Karpas-422 (cell line): ENCODE measurements at regions not wholly inside any gene's neighbourhood (a gene's known extent, or its start where the extent isn't known, plus 50 kb on each side); places are given as distances from the start of the nearest gene placed in this dataset.

Experiments
- DNase-seq: peaks from one replicate; pipeline ENCODE4 v3.0.0-alpha.2; 2015
- H2AFZ ChIP-seq: fragments of 200-600 bp; sonication (generic); 2 replicates; pipeline ENCODE4 v1.6.1; 2014; ENCODE audit warnings: antibody characterized with exemption, low read length, mixed read lengths
- H3K27ac ChIP-seq: fragments of 200-600 bp; sonication (generic); 2 replicates; pipeline ENCODE4 v1.5.1; 2014; ENCODE audit warnings: mild to moderate bottlenecking, low read length, moderate library complexity
- H3K27me3 ChIP-seq: fragments of 200-600 bp; sonication (generic); 2 replicates; pipeline ENCODE4 v1.6.1; 2014; ENCODE audit warnings: low read length, mixed read lengths
- H3K36me3 ChIP-seq: fragments of 200-600 bp; sonication (generic); 2 replicates; pipeline ENCODE4 v1.6.1; 2014; ENCODE audit warnings: low read length, mixed read lengths; ENCODE audit not compliant: insufficient read depth
- H3K4me1 ChIP-seq: fragments of 200-600 bp; sonication (generic); 2 replicates; pipeline ENCODE4 v1.6.1; 2014; ENCODE audit warnings: mild to moderate bottlenecking, low read length, mixed read lengths
- H3K4me2 ChIP-seq: fragments of 200-600 bp; sonication (generic); 2 replicates; pipeline ENCODE4 v1.6.1; 2014; ENCODE audit warnings: low read length, low read depth, mild to moderate bottlenecking; ENCODE audit not compliant: poor library complexity, severe bottlenecking
- H3K4me3 ChIP-seq: fragments of 200-600 bp; sonication (generic); 2 replicates; pipeline ENCODE4 v1.5.1; 2014; ENCODE audit warnings: mild to moderate bottlenecking, antibody characterized with exemption, low read length, mixed read lengths
- H3K79me2 ChIP-seq: fragments of 200-600 bp; sonication (generic); 2 replicates; pipeline ENCODE4 v1.6.1; 2014; ENCODE audit warnings: mild to moderate bottlenecking, low read length, mixed read lengths
- H3K9ac ChIP-seq: fragments of 200-600 bp; sonication (generic); 2 replicates; pipeline ENCODE4 v1.6.0; 2014; ENCODE audit warnings: low read length
- H3K9me2 ChIP-seq: fragments of 200-600 bp; sonication (generic), shearing (Covaris generic); replicated peaks from 2 replicates; pipeline ENCODE4 v1.6.0; 2014; ENCODE audit warnings: mild to moderate bottlenecking, low read length, moderate library complexity; ENCODE audit not compliant: insufficient read depth
- H3K9me3 ChIP-seq: fragments of 300-700, 200-600 bp; sonication (generic); 2 replicates; pipeline ENCODE4 v1.6.1; 2014; ENCODE audit warnings: low read length, mixed read lengths
- H4K20me1 ChIP-seq: fragments of 200-600 bp; sonication (generic); 2 replicates; pipeline ENCODE4 v1.6.1; 2014; ENCODE audit warnings: mild to moderate bottlenecking, antibody characterized with exemption, low read length, low read depth; ENCODE audit not compliant: insufficient read depth

GRCh38 chr19:28726533-28727479 lies 486.1 kb downstream of the UQCRFS1 start:
- Histone ChIP-seq H3K27ac (no peak overlapping the region), H3K9me2 (no peaks in the 10 kb centered on the region), H3K9ac (no peak overlapping the region), H3K4me3 (no peak overlapping the region), H3K27me3 (no peaks in the 10 kb centered on the region), H3K79me2 (no peaks in the 10 kb centered on the region), H4K20me1 (no peaks in the 10 kb centered on the region), H3K4me2 (no peak overlapping the region), H3K4me1 (no peaks in the 10 kb centered on the region), H2AFZ (no peak overlapping the region), H3K36me3 (no peaks in the 10 kb centered on the region), H3K9me3 (no peaks in the 10 kb centered on the region)
- DNase-seq: no peak

- Histone ChIP-seq H3K4me2 (no peak overlapping the region), H3K79me2 (no peaks in the 10 kb centered on the region), H3K4me1 (no peaks in the 10 kb centered on the region), H3K4me3 (no peak overlapping the region), H3K27me3 (no peaks in the 10 kb centered on the region), H2AFZ (no peak overlapping the region), H3K27ac (no peak overlapping the region), H4K20me1 (no peaks in the 10 kb centered on the region), H3K9me2 (no peaks in the 10 kb centered on the region), H3K9ac (no peak overlapping the region), H3K36me3 (no peaks in the 10 kb centered on the region), H3K9me3 (no peaks in the 10 kb centered on the region)
- no peak for DNase-seq
These were observed 494.0 kb downstream of the UQCRFS1 start for GRCh38 chr19:28718909-28719308.

- H3K79me2 ChIP-seq: no peaks in the 10 kb centered on the region
- no peak for DNase-seq
- H3K9ac ChIP-seq: no peak overlapping the region
- H3K36me3 ChIP-seq: no peaks in the 10 kb centered on the region
- H3K9me3 ChIP-seq: no peaks in the 10 kb centered on the region
- no peaks in the 10 kb centered on the region for H3K9me2 ChIP-seq
- H3K27ac ChIP-seq: no peak overlapping the region
- H3K4me2 ChIP-seq: no peak overlapping the region
- H3K4me1 ChIP-seq: no peaks in the 10 kb centered on the region
- H3K4me3 ChIP-seq: no peak overlapping the region
- H3K27me3 ChIP-seq: no peaks in the 10 kb centered on the region
- no peak overlapping the region for H2AFZ ChIP-seq
- no peaks in the 10 kb centered on the region for H4K20me1 ChIP-seq
These were observed 497.8 kb downstream of the UQCRFS1 start for GRCh38 chr19:28715157-28715556.

- Histone ChIP-seq H3K79me2 (no peaks in the 10 kb centered on the region), H3K4me1 (no peaks in the 10 kb centered on the region), H2AFZ (no peak overlapping the region), H3K36me3 (no peaks in the 10 kb centered on the region), H3K27ac (no peak overlapping the region), H3K27me3 (no peaks in the 10 kb centered on the region), H3K4me2 (no peak overlapping the region), H3K9ac (no peak overlapping the region), H4K20me1 (no peaks in the 10 kb centered on the region), H3K9me3 (no peaks in the 10 kb centered on the region), H3K9me2 (no peaks in the 10 kb centered on the region), H3K4me3 (no peak overlapping the region)
- DNase-seq: no peak
These were observed 501.5 kb downstream of the UQCRFS1 start for GRCh38 chr19:28711411-28711810.

- no peaks in the 10 kb centered on the region for H3K36me3 ChIP-seq
- H3K9me2 ChIP-seq: no peaks in the 10 kb centered on the region
- no peaks in the 10 kb centered on the region for H3K4me1 ChIP-seq
- H3K79me2 ChIP-seq: no peaks in the 10 kb centered on the region
- no peaks in the 10 kb centered on the region for H3K9me3 ChIP-seq
- no peak overlapping the region for H3K4me2 ChIP-seq
- H3K27me3 ChIP-seq: no peaks in the 10 kb centered on the region
- no peaks in the 10 kb centered on the region for H4K20me1 ChIP-seq
- DNase-seq: peak; percentile 88
- H2AFZ ChIP-seq: no peak overlapping the region
- H3K9ac ChIP-seq: no peak overlapping the region
- H3K4me3 ChIP-seq: no peak overlapping the region
- no peak overlapping the region for H3K27ac ChIP-seq
These were observed 502.7 kb downstream of the UQCRFS1 start for GRCh38 chr19:28710278-28710677.

GRCh38 chr19:28706693-28707092 lies 506.3 kb downstream of the UQCRFS1 start:
- Histone ChIP-seq H3K4me3 (no peak overlapping the region), H3K4me1 (no peaks in the 10 kb centered on the region), H3K4me2 (no peak overlapping the region), H3K9me3 (no peaks in the 10 kb centered on the region), H3K36me3 (no peaks in the 10 kb centered on the region), H2AFZ (no peak overlapping the region), H3K79me2 (no peaks in the 10 kb centered on the region), H3K27ac (no peak overlapping the region), H4K20me1 (no peaks in the 10 kb centered on the region), H3K27me3 (no peaks in the 10 kb centered on the region), H3K9me2 (no peaks in the 10 kb centered on the region), H3K9ac (no peak overlapping the region)
- DNase-seq: no peak

GRCh38 chr19:28705008-28705407 lies 507.9 kb downstream of the UQCRFS1 start:
- Histone ChIP-seq H3K9me2 (no peaks in the 10 kb centered on the region), H3K9ac (no peak overlapping the region), H3K4me1 (no peaks in the 10 kb centered on the region), H3K36me3 (no peaks in the 10 kb centered on the region), H3K27ac (no peak overlapping the region), H3K9me3 (no peaks in the 10 kb centered on the region), H3K4me3 (no peak overlapping the region), H3K27me3 (no peaks in the 10 kb centered on the region), H4K20me1 (no peaks in the 10 kb centered on the region), H3K79me2 (no peaks in the 10 kb centered on the region), H2AFZ (no peak overlapping the region), H3K4me2 (no peak overlapping the region)
- DNase-seq: peak; percentile 46

GRCh38 chr19:28703400-28703956 lies 509.5 kb downstream of the UQCRFS1 start:
- Histone ChIP-seq H3K27me3 (no peaks in the 10 kb centered on the region), H4K20me1 (no peaks in the 10 kb centered on the region), H2AFZ (no peak overlapping the region), H3K9me2 (no peaks in the 10 kb centered on the region), H3K9ac (no peak overlapping the region), H3K36me3 (no peaks in the 10 kb centered on the region), H3K27ac (no peak overlapping the region), H3K9me3 (no peaks in the 10 kb centered on the region), H3K4me3 (no peak overlapping the region), H3K4me1 (no peaks in the 10 kb centered on the region), H3K79me2 (no peaks in the 10 kb centered on the region), H3K4me2 (no peak overlapping the region)
- DNase-seq: no peak
